ENCODE measurements at regions not wholly inside any gene's neighbourhood (a gene's known extent, or its start where the extent isn't known, plus 50 kb on each side); places are given as distances from the start of the nearest gene placed in this dataset.

DNA sequence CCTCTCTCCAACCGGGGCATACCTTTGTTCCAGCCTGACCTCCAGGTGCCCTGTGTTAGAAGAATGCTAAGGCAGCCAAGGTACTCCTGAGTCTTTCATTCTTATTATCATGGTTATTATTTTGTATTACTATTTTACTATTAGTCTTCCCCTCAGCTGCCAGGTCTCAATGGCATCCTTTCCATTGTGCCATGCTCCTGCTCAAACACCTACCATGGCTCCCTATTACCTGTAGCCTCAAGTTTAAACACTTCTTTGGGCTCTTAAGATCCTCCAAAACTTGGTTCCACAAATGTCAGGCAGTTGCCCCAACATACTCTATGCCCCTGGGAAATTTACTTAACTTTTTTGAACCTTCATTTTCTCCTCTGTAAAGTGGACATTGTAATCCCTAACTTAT lies 130.4 kb downstream of the CHST1 start:
- TF ChIP-seq CTCF (IDR thresholded peaks at IDR 0.05; ENCODE audit: low read length) (no peak), EZH2 (IDR thresholded peaks at IDR 0.05; ENCODE audit: borderline replicate concordance, low read length) (no peak)
